CD4-positive, alpha-beta T cell (primary cell): ENCODE measurements at regions not wholly inside any gene's neighbourhood (a gene's known extent, or its start where the extent isn't known, plus 50 kb on each side); places are given as distances from the start of the nearest gene placed in this dataset.

Source experiments
- ATAC-seq: fragments of 200-7000 bp; cut with Tn5 transposase; one replicate; pipeline ENCODE4 v1.10.0; 2022; ENCODE audit warnings: mild to moderate bottlenecking; ENCODE audit not compliant: poor library complexity
- CTCF ChIA-PET: fragments of 350-600 bp; sonication (Branson Sonifier 250); formaldehyde crosslinking; loops from one replicate; lab custom pipeline; 2021; ENCODE audit warnings: antibody characterized with exemption, inconsistent platforms; lab: Charles Lee
- POLR2A ChIA-PET: fragments of 350-600 bp; sonication (Branson Sonifier 250); formaldehyde crosslinking; loops from one replicate; lab custom pipeline; 2021; ENCODE audit warnings: antibody characterized with exemption, inconsistent platforms; lab: Charles Lee
- DNase-seq, 14 experiments: peaks; one replicate each; pipeline ENCODE4 v3.0.0-alpha.2; 2013 to 2020; ENCODE audit warnings: mixed read lengths in 2 of 14
- H3K27ac ChIP-seq, 2 donors: one replicate each; pipeline versions ENCODE4 v1.5.1 to v1.7.0; 2013; ENCODE audit warnings: low read length in 2 of 2, low read depth in 1 of 2, mild to moderate bottlenecking in 1 of 2
- H3K27me3 ChIP-seq, 2 experiments: 1 replicate in 1 of 2; 2 replicates in 1 of 2; pipeline versions ENCODE4 v1.6.1 to v1.7.0; 2013; ENCODE audit warnings: low read length in 2 of 2, control low read depth in 1 of 2, mild to moderate bottlenecking in 1 of 2, moderate library complexity in 1 of 2; ENCODE audit not compliant: insufficient read depth in 2 of 2, control insufficient read depth in 1 of 2
- H3K36me3 ChIP-seq: one replicate; pipeline ENCODE4 v1.6.1; 2013; ENCODE audit warnings: low read length, control low read depth; ENCODE audit not compliant: insufficient read depth
- H3K4me1 ChIP-seq: one replicate; pipeline ENCODE4 v1.6.1; 2013; ENCODE audit warnings: low read length, control low read depth; ENCODE audit not compliant: insufficient read depth
- H3K4me3 ChIP-seq: one replicate; pipeline ENCODE4 v1.5.1; 2013; ENCODE audit warnings: mild to moderate bottlenecking, low read length, moderate library complexity
- H3K9me3 ChIP-seq, 2 experiments: 1 replicate in 1 of 2; 2 replicates in 1 of 2; pipeline versions ENCODE4 v1.6.1 to v1.7.0; 2013; ENCODE audit warnings: low read length in 2 of 2, mild to moderate bottlenecking in 2 of 2, control low read depth in 1 of 2, moderate library complexity in 1 of 2; ENCODE audit not compliant: control insufficient read depth in 1 of 2, insufficient read depth in 1 of 2
- H3K27ac Mint-ChIP-seq: one replicate; pipeline ENCODE4 v1.8.0; 2020; ENCODE audit warnings: mixed read lengths
- H3K27me3 Mint-ChIP-seq: one replicate; pipeline ENCODE4 v1.8.0; 2021; ENCODE audit warnings: mixed read lengths
- H3K36me3 Mint-ChIP-seq: one replicate; pipeline ENCODE4 v1.8.0; 2021; ENCODE audit warnings: low read depth, mixed read lengths
- H3K4me1 Mint-ChIP-seq: one replicate; pipeline ENCODE4 v1.8.0; 2021; ENCODE audit warnings: low read depth, mixed read lengths
- H3K4me3 Mint-ChIP-seq: one replicate; pipeline ENCODE4 v1.8.0; 2020; ENCODE audit warnings: mild to moderate bottlenecking, mixed read lengths
- H3K9me3 Mint-ChIP-seq: one replicate; pipeline ENCODE4 v1.8.0; 2020; ENCODE audit warnings: mixed read lengths
- intact Hi-C, 2 experiments: fragments of 100-400 bp; cut with DNase I in 1 of 2; cut with micrococcal nuclease in 1 of 2; formaldehyde crosslinking; loops; one replicate each; pipeline versions ENCODE4 v1.15.1 to v1.9.0; 2023 to 2025; cut with DNase I, micrococcal nuclease
- TF ChIP-seq, protein P1 (sequence below): fragments of 200-600 bp; IDR thresholded peaks from one replicate; pipeline ENCODE4 v1.8.0; 2022; ENCODE audit warnings: antibody characterized with exemption, mild to moderate bottlenecking

DNA sequence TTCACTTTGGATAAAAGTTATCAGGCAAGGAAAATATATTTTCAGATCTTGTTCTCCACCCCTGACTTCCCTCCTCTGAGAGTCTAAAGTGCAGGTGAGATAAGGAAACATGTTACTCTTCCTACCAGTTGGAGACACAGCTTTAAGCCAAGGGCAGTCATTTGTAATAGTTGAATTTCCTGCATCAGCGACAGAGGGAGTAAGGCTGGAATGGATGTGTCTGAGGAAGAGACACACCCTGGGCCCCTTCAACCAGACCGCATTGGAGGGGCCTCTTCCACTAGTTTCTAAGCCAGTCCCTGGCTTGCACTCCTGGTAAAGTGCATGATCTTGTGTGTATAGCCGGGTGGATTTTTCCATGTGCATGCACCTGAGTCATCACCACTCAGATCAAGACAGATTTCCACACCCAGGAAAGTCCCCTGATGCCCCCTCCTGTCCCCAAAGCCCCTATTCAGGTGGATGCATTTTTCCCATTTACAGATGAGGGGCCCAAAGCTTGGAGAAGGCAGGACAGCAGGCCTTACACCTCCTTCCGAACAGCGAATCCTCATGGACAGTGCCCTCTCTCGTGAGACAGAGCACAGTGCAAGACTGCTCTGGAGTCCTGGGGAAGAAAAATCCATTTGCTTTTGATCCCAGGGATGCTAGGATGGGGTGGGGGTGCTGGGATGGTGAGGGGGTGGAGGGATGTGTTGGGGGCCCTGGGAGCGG is 66.7 kb upstream of the SH3RF3 start:
- ChIA-PET POLR2A (interaction anchor here (3.1 kb wide), 1 partner anchor 30 kb away, joined by 22 read pairs; no protein-coding TSS in a partner anchor), CTCF (no interaction called here)
- H3K27ac ChIP-seq, result no peak overlapping the region
- Mint-ChIP-seq H3K27me3 (no peaks in the 10 kb centered on the region), H3K36me3 (no peaks in the 10 kb centered on the region), H3K4me1 (peaks cover 49% of the 10 kb centered on the region), H3K4me3 (no peak overlapping the region), H3K9me3 (no peaks in the 10 kb centered on the region), H3K27ac (no peak overlapping the region)
- H3K4me3 ChIP-seq, result no peak overlapping the region
- H3K27me3 ChIP-seq, result no peaks in the 10 kb centered on the region
- TF ChIP-seq, protein P1, sequence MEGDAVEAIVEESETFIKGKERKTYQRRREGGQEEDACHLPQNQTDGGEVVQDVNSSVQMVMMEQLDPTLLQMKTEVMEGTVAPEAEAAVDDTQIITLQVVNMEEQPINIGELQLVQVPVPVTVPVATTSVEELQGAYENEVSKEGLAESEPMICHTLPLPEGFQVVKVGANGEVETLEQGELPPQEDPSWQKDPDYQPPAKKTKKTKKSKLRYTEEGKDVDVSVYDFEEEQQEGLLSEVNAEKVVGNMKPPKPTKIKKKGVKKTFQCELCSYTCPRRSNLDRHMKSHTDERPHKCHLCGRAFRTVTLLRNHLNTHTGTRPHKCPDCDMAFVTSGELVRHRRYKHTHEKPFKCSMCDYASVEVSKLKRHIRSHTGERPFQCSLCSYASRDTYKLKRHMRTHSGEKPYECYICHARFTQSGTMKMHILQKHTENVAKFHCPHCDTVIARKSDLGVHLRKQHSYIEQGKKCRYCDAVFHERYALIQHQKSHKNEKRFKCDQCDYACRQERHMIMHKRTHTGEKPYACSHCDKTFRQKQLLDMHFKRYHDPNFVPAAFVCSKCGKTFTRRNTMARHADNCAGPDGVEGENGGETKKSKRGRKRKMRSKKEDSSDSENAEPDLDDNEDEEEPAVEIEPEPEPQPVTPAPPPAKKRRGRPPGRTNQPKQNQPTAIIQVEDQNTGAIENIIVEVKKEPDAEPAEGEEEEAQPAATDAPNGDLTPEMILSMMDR, result no peak
- no peaks in the 10 kb centered on the region for H3K9me3 ChIP-seq
- intact Hi-C loops, result loop anchor here in 1 of 2 experiments (5.0 kb wide), 1 partner anchor 75 kb away; the partner anchor contains the start of gene EDAR
- DNase-seq, result no peak
- ATAC-seq, result no peak
- H3K4me1 ChIP-seq, result peaks cover 33% of the 10 kb centered on the region
- H3K36me3 ChIP-seq, result no peaks in the 10 kb centered on the region

- TF ChIP-seq, protein P1, result no peak
- Histone ChIP-seq H3K27me3 (no peaks in the 10 kb centered on the region), H3K4me3 (no peak overlapping the region), H3K27ac (no peak overlapping the region), H3K4me1 (peaks cover 34% of the 10 kb centered on the region), H3K9me3 (no peaks in the 10 kb centered on the region), H3K36me3 (no peaks in the 10 kb centered on the region)
- Mint-ChIP-seq H3K4me3 (no peak overlapping the region), H3K27ac (no peak overlapping the region), H3K36me3 (no peaks in the 10 kb centered on the region), H3K4me1 (peaks cover 54% of the 10 kb centered on the region), H3K27me3 (no peaks in the 10 kb centered on the region), H3K9me3 (no peaks in the 10 kb centered on the region)
- ChIA-PET CTCF (no interaction called here), POLR2A (interaction anchor here (3.1 kb wide), 1 partner anchor 30 kb away, joined by 22 read pairs; no protein-coding TSS in a partner anchor)
- ATAC-seq, result no peak
- DNase-seq, result no peak
- intact Hi-C loops, result loop anchor here in 1 of 2 experiments (5.0 kb wide), 1 partner anchor 74 kb away; the partner anchor contains the start of gene EDAR
Measured at GRCh38 chr2:109061736-109062135, 67.3 kb upstream of the SH3RF3 start.

GRCh38 chr2:109060496-109060895 is 68.5 kb upstream of the SH3RF3 start:
- ChIA-PET POLR2A (interaction anchor here (0.6 to 3.1 kb wide), 3 partner anchors 25 to 40 kb away, joined by 3 to 22 read pairs (median 3); no protein-coding TSS in a partner anchor), CTCF (no interaction called here)
- no peaks in the 10 kb centered on the region for H3K9me3 ChIP-seq
- intact Hi-C loops, result loop anchor here in 1 of 2 experiments (5.0 kb wide), 1 partner anchor 73 kb away; the partner anchor contains the start of gene EDAR
- no peak for DNase-seq
- no peak for ATAC-seq
- peaks cover 37% of the 10 kb centered on the region for H3K4me1 ChIP-seq
- no peaks in the 10 kb centered on the region for H3K36me3 ChIP-seq
- no peak overlapping the region for H3K27ac ChIP-seq
- Mint-ChIP-seq H3K27ac (no peak overlapping the region), H3K9me3 (no peaks in the 10 kb centered on the region), H3K27me3 (no peaks in the 10 kb centered on the region), H3K4me3 (no peak overlapping the region), H3K36me3 (no peaks in the 10 kb centered on the region), H3K4me1 (peaks cover 60% of the 10 kb centered on the region)
- H3K27me3 ChIP-seq, result no peaks in the 10 kb centered on the region
- TF ChIP-seq, protein P1, result no peak
- no peak overlapping the region for H3K4me3 ChIP-seq
